Endothelial cell of umbilical vein (primary cell): ENCODE measurements at regions not wholly inside any gene's neighbourhood (a gene's known extent, or its start where the extent isn't known, plus 50 kb on each side); places are given as distances from the start of the nearest gene placed in this dataset.

Source experiments
- BruUV-seq: library from RNA; stranded (reverse); fragments of 400-500 nt; replicated peaks from 2 replicates; lab custom pipeline; 2021; lab: Mats Ljungman, UMichigan
- CTCF ChIA-PET: fragments of 300-600, 350-600 bp; sonication (Branson Sonifier 250); formaldehyde crosslinking; loops from one replicate; lab custom pipeline; 2021; ENCODE audit warnings: antibody characterized with exemption, inconsistent platforms; lab: Charles Lee
- POLR2A ChIA-PET: fragments of 300-600, 350-600 bp; sonication (Branson Sonifier 250); formaldehyde crosslinking; loops from one replicate; lab custom pipeline; 2021; ENCODE audit warnings: antibody characterized with exemption, inconsistent platforms; lab: Charles Lee
- DNase-seq: peaks from one replicate; pipeline ENCODE4 v3.0.0-alpha.2; 2011; ENCODE audit warnings: low read depth, low spot score
- FAIRE-seq: peaks from 2 replicates; lab custom pipeline; 2011; peaks lifted over from hg19 to GRCh38; lab: Jason Lieb, UNC
- H2AFZ ChIP-seq: 2 replicates; pipeline ENCODE4 v1.6.0; 2012; ENCODE audit warnings: low read depth, low read length, control low read depth, inconsistent platforms
- H3K27ac ChIP-seq: 2 replicates; pipeline ENCODE4 v1.5.1; 2011; ENCODE audit warnings: low read depth, mild to moderate bottlenecking, control low read depth, low read length, moderate library complexity; ENCODE audit not compliant: insufficient read depth
- H3K27me3 ChIP-seq, 2 experiments: 2 replicates each; pipeline versions ENCODE4 v1.6.0 to v1.6.1; 2011; ENCODE audit warnings: low read length in 2 of 2, mixed read lengths in 1 of 2; ENCODE audit not compliant: control insufficient read depth in 2 of 2, insufficient read depth in 2 of 2
- H3K36me3 ChIP-seq, 2 experiments: 2 replicates in 1 of 2; 3 replicates in 1 of 2; pipeline ENCODE4 v1.5.1; 2011; ENCODE audit warnings: low read length in 2 of 2, mild to moderate bottlenecking in 1 of 2, moderate library complexity in 1 of 2; ENCODE audit not compliant: control insufficient read depth in 2 of 2, insufficient read depth in 2 of 2; ENCODE audit errors: extremely low read depth in 1 of 2
- H3K4me1 ChIP-seq: 3 replicates; pipeline ENCODE4 v1.5.1; 2011; ENCODE audit warnings: mild to moderate bottlenecking, low read length; ENCODE audit not compliant: control insufficient read depth, insufficient read depth; ENCODE audit errors: extremely low read depth
- H3K4me2 ChIP-seq: 2 replicates; pipeline ENCODE4 v1.6.1; 2011; ENCODE audit warnings: low read length, control low read depth, mixed read lengths; ENCODE audit not compliant: insufficient read depth
- H3K4me3 ChIP-seq, 3 experiments: fragments of 200-600 bp in 1 of 3; sonication (generic), shearing (Covaris generic) in 1 of 3; replicated peaks in 1 of 3; 2 replicates each; pipeline ENCODE4 v1.5.1; 2011 to 2016; ENCODE audit warnings: control low read depth in 3 of 3, low read length in 3 of 3, mild to moderate bottlenecking in 2 of 3, inconsistent platforms in 1 of 3, low read depth in 1 of 3, moderate library complexity in 1 of 3; ENCODE audit not compliant: insufficient read depth in 1 of 3
- H3K79me2 ChIP-seq: 2 replicates; pipeline ENCODE4 v1.6.0; 2012; ENCODE audit warnings: low read length, inconsistent platforms; ENCODE audit not compliant: control insufficient read depth, insufficient read depth
- H3K9ac ChIP-seq: replicated peaks from 2 replicates; pipeline ENCODE3; 2011; ENCODE audit warnings: low read length, control low read depth; ENCODE audit not compliant: insufficient read depth; ENCODE audit errors: extremely low read depth
- H3K9me1 ChIP-seq: replicated peaks from 3 replicates; pipeline ENCODE4 v1.6.0; 2011; ENCODE audit warnings: mild to moderate bottlenecking, low read length; ENCODE audit not compliant: control insufficient read depth, insufficient read depth; ENCODE audit errors: extremely low read depth
- H3K9me3 ChIP-seq: replicated peaks from 2 replicates; pipeline ENCODE4 v1.5.1; 2012; ENCODE audit warnings: low read length, inconsistent platforms; ENCODE audit not compliant: control insufficient read depth, insufficient read depth
- H4K20me1 ChIP-seq: replicated peaks from 2 replicates; pipeline ENCODE3; 2011; ENCODE audit warnings: mild to moderate bottlenecking, low read length; ENCODE audit not compliant: control insufficient read depth, insufficient read depth; ENCODE audit errors: extremely low read depth
- EZH2 ChIP-seq: IDR thresholded peaks from 2 replicates; pipeline ENCODE4 v1.6.1; 2012; ENCODE audit warnings: borderline replicate concordance, low read depth, mild to moderate bottlenecking, moderate library complexity, low read length, inconsistent platforms; ENCODE audit not compliant: severe bottlenecking
- FOS ChIP-seq: IDR thresholded peaks from 2 replicates; pipeline ENCODE4 v1.6.1; 2011; ENCODE audit warnings: mild to moderate bottlenecking, low read length, moderate library complexity, borderline replicate concordance; ENCODE audit not compliant: insufficient read depth
- GATA2 ChIP-seq: IDR thresholded peaks from 2 replicates; pipeline ENCODE4 v1.7.0; 2011; ENCODE audit warnings: low read depth, mild to moderate bottlenecking, moderate library complexity, mixed read lengths, low read length; ENCODE audit not compliant: insufficient read length, insufficient read depth
- JUN ChIP-seq: IDR thresholded peaks from 2 replicates; pipeline ENCODE4 v1.6.1; 2011; ENCODE audit warnings: borderline replicate concordance, low read depth; ENCODE audit not compliant: insufficient read length, insufficient read depth
- MYC ChIP-seq: IDR thresholded peaks from one replicate; pipeline ENCODE4 v1.6.1; 2011; ENCODE audit warnings: mild to moderate bottlenecking, low read depth, low read length
- POLR2A ChIP-seq: IDR thresholded peaks from 2 replicates; pipeline ENCODE4 v1.6.1; 2012; ENCODE audit warnings: low read depth, mild to moderate bottlenecking, control low read depth, low read length
- POLR2AphosphoS5 ChIP-seq: IDR thresholded peaks from 2 replicates; pipeline ENCODE4 v1.6.1; 2012; ENCODE audit warnings: low read depth, mild to moderate bottlenecking, control low read depth, low read length, moderate library complexity; ENCODE audit not compliant: insufficient read depth
- dilution Hi-C: fragments of 300-500 bp; cut with MboI; formaldehyde crosslinking; loops from one replicate; pipeline ENCODE4 v1.15.0; 2019; ENCODE audit warnings: low sequenced_read_pairs; ENCODE audit not compliant: extremely low pct_ligation_motif_present
- intact Hi-C: fragments of 100-400 bp; cut with micrococcal nuclease; formaldehyde crosslinking; loops from one replicate; pipeline ENCODE4 v1.10.0; 2022
- TF ChIP-seq, protein P1 (sequence below): IDR thresholded peaks from 2 replicates; pipeline ENCODE4 v1.6.1; 2011; ENCODE audit not compliant: insufficient read depth, insufficient read length
- TF ChIP-seq, protein P2 (sequence below), 2 donors: IDR thresholded peaks; 1 replicate in 1 of 2; 2 replicates in 1 of 2; pipeline ENCODE4 v1.5.1; 2011; ENCODE audit warnings: low read length in 2 of 2, mild to moderate bottlenecking in 2 of 2, moderate library complexity in 2 of 2, control low read depth in 1 of 2, inconsistent platforms in 1 of 2, low read depth in 1 of 2; ENCODE audit not compliant: insufficient read depth in 1 of 2; ENCODE audit errors: extremely low read depth in 1 of 2

DNA sequence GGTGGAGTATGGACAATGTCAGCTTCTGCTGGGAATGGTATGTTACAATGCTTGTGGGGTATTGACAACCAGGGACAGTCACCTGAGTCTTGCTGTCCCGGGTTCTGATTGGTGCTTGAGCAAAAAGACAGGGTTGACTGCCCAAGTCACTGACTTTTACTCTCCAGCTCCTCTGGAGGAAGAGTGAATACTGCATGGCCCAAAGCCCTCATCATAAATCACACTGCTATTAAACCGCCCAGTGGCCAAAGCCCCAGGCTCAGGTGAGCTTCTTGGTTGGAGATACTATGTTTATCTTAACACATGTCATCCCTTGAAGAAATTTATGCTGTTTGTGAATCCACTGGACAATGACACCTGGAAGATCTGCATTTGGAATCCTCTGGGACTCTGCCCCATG, 90.0 kb upstream of the IGFBP3 start:
- Histone ChIP-seq H3K4me1 (no peaks in the 10 kb centered on the region), H2AFZ (no peak overlapping the region), H3K9me1 (no peaks in the 10 kb centered on the region), H3K27ac (no peak overlapping the region), H3K4me3 (no peak overlapping the region), H3K27me3 (peaks cover 0 to 2% of the 10 kb centered on the region in 2 experiments), H3K4me2 (no peak overlapping the region), H3K79me2 (no peaks in the 10 kb centered on the region), H3K9ac (no peak overlapping the region), H3K36me3 (no peaks in the 10 kb centered on the region), H4K20me1 (no peaks in the 10 kb centered on the region), H3K9me3 (no peaks in the 10 kb centered on the region)
- TF ChIP-seq FOS (no peak), GATA2 (no peak), POLR2A (no peak), JUN (no peak), EZH2 (no peak), POLR2AphosphoS5 (no peak), MYC (no peak)
- TF ChIP-seq, protein P1, sequence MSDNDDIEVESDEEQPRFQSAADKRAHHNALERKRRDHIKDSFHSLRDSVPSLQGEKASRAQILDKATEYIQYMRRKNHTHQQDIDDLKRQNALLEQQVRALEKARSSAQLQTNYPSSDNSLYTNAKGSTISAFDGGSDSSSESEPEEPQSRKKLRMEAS, result no peak
- TF ChIP-seq, protein P2, sequence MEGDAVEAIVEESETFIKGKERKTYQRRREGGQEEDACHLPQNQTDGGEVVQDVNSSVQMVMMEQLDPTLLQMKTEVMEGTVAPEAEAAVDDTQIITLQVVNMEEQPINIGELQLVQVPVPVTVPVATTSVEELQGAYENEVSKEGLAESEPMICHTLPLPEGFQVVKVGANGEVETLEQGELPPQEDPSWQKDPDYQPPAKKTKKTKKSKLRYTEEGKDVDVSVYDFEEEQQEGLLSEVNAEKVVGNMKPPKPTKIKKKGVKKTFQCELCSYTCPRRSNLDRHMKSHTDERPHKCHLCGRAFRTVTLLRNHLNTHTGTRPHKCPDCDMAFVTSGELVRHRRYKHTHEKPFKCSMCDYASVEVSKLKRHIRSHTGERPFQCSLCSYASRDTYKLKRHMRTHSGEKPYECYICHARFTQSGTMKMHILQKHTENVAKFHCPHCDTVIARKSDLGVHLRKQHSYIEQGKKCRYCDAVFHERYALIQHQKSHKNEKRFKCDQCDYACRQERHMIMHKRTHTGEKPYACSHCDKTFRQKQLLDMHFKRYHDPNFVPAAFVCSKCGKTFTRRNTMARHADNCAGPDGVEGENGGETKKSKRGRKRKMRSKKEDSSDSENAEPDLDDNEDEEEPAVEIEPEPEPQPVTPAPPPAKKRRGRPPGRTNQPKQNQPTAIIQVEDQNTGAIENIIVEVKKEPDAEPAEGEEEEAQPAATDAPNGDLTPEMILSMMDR (IDR thresholded peaks at IDR 0.05; ENCODE audit: extremely low read depth in 1 of 2, insufficient read depth in 1 of 2, low read depth in 1 of 2, low read length in 2 of 2), result no peak
- no peak for DNase-seq
- no peak for FAIRE-seq
- dilution Hi-C loops, result no loop called here
- POLR2A ChIA-PET, result no interaction called here
- CTCF ChIA-PET, result no interaction called here
- intact Hi-C loops, result no loop called here
- no TSS peak for BruUV-seq
